GM18951 (cell line): ENCODE measurements at regions not wholly inside any gene's neighbourhood (a gene's known extent, or its start where the extent isn't known, plus 50 kb on each side); places are given as distances from the start of the nearest gene placed in this dataset.

Experiments used
- POLR2A ChIP-seq: IDR thresholded peaks from 4 replicates; pipeline ENCODE4 v1.6.1; 2011; ENCODE audit warnings: mild to moderate bottlenecking; ENCODE audit not compliant: insufficient read length, insufficient read depth; ENCODE audit errors: extremely low read depth
- in situ Hi-C: fragments of 300-500 bp; cut with MboI; formaldehyde crosslinking; loops from one replicate; pipeline ENCODE4 v1.12.0; 2022; ENCODE audit warnings: low sequenced_read_pairs, mixed read lengths, inconsistent platforms; ENCODE audit not compliant: unreplicated experiment

DNA sequence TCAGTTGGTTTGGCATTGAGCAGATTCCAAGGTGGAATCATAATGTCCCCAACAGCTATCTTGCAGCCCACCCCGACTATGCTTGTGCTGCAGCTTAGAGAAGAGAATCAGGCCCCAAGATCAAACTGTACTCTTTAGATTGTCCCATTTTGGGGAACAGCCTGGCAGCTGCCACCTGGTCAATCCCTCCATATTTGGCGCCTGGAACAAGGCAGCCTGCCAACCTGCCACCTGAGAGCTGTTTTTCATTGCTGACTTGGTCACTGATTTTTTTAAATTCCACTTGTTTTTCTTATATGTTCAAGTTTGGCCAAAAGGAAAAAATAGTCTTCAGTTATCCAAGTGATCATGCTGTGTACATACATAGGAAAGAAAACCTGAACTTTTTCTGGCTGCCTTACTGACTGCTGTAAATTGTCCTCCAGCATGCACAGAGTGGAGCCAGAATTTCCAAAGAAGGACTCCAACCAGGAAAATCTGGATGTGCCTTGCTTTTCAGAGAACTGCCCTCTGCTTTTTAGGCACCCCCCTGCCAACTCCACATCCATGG is 504.2 kb downstream of the ENC1 start:
- in situ Hi-C loops: no loop called here
- TF ChIP-seq POLR2A: no peak

GRCh38 chr5:74135033-74135432 is 505.5 kb downstream of the ENC1 start:
- in situ Hi-C loops: no loop called here
- TF ChIP-seq POLR2A: no peak

GRCh38 chr5:74132485-74132884 is 506.5 kb downstream of the ARHGEF28 start:
- in situ Hi-C loops: no loop called here

DNA sequence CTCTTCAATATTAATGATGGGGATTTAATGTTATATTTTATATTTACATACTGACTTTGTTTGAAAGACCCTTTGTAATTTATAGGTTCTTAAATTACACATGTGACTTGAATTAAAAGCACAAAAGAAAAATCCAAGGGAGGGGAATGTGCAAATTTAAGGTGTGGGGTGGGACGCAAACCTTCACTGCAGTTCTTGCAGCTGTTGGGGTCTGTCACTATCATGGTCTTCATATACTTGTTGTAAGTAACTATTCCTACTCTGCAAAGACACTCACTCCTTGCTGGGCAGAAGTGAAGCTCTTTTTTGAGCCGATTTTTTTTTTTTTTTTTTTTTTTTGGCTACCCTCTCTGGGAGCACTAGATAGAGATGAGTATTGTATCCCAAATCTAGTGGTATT is 505.3 kb downstream of the ARHGEF28 start:
- TF ChIP-seq POLR2A: no peak
- in situ Hi-C loops: no loop called here

More at GRCh38 chr5:74132485-74132884, 506.5 kb downstream of the ARHGEF28 start:
- no peak for TF ChIP-seq POLR2A

- TF ChIP-seq POLR2A: no peak
- in situ Hi-C loops: no loop called here
Measured at GRCh38 chr5:74130155-74130897, 504.3 kb downstream of the ARHGEF28 start.

- TF ChIP-seq POLR2A: no peak
- in situ Hi-C loops: no loop called here
Measured at GRCh38 chr5:74127381-74128320, 501.7 kb downstream of the ARHGEF28 start.

- in situ Hi-C loops: no loop called here
- no peak for TF ChIP-seq POLR2A
Measured at GRCh38 chr5:74126294-74126693, 500.3 kb downstream of the ARHGEF28 start.

GRCh38 chr5:74124826-74125225 is 498.8 kb downstream of the ARHGEF28 start:
- in situ Hi-C loops: no loop called here
- TF ChIP-seq POLR2A: no peak

- no peak for TF ChIP-seq POLR2A
- in situ Hi-C loops: no loop called here
Measured at GRCh38 chr5:74123929-74124328, 497.9 kb downstream of the ARHGEF28 start.

DNA sequence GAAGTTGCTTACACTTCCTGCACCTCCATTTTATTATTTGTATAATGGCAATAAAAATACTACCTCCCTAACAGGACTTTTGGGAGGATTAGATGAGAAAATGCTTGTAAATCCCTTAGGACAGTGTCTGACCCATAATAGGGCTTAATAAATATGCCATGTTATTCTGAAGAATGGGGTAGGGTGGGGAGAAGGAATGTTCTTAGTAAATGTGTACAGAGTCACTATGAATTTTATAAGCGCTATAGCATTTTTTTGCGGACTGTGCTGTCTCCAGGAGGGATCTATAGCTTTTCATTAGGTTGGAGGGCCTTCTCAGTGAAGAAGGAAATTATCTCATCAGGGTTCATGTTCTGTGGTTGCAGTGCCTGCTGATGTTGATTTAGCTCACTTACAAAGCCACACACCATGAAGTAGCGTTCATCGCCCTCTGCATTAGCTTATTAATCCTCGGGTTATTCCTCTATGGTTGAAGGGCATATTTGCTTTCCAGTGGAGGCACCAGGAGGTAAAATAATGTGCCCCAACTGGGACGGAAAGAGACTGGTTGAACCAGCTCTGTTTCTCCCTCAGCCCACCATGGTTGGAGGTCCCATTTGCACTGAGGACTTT is 497.1 kb downstream of the ARHGEF28 start:
- TF ChIP-seq POLR2A: no peak
- in situ Hi-C loops: no loop called here

DNA sequence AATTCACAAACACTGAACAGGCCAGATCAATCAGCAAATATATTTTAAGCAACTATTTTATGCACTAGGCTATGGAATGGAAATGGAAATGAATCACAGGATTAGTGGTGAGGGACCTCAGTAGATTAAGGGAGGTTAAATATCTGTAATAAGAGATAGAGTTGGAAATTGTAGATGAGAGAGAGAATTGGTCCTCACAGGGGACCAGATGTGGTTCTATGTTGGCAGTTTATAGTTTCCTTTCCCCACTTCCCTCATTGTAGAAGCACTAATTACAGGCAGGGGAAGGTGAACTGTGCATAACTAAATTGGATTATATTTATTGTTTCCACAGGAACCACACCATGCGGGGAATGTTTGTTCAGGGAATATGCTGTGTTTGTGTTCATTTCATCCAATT is 496.2 kb downstream of the ARHGEF28 start:
- no peak for TF ChIP-seq POLR2A
- in situ Hi-C loops: no loop called here

DNA sequence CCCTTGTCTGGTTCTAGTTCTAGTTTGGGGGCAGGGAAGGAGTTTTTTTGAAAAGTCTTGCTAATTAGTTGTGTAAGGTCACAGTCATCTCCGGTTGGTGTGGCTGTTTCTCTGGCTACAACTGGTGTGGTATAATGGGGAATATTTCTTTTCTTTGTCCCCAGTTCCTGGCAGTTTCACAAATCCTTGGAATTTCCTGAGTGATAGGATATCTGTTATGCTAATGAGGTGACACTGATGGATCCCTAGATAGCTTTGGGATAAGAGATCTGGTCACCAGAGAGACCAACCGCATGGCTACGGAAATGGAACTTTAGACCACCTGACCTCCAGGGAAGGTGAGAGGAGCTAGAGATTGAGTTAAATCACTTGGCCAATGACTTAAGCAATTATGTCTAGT is 494.6 kb downstream of the ARHGEF28 start:
- in situ Hi-C loops: no loop called here

GRCh38 chr5:74118071-74118470 is 492.1 kb downstream of the ARHGEF28 start:
- in situ Hi-C loops: no loop called here
- TF ChIP-seq POLR2A: no peak

More for the DNA sequence above, 494.6 kb downstream of the ARHGEF28 start:
- no peak for TF ChIP-seq POLR2A
